NCI-H748 (cell line): ENCODE measurements at regions not wholly inside any gene's neighbourhood (a gene's known extent, or its start where the extent isn't known, plus 50 kb on each side); places are given as distances from the start of the nearest gene placed in this dataset.

ENCODE experiments used
- DNase-seq: peaks from one replicate; lab custom pipeline; 2025; ENCODE audit not compliant: unreplicated experiment; lab: John Stamatoyannopoulos, UW

DNA sequence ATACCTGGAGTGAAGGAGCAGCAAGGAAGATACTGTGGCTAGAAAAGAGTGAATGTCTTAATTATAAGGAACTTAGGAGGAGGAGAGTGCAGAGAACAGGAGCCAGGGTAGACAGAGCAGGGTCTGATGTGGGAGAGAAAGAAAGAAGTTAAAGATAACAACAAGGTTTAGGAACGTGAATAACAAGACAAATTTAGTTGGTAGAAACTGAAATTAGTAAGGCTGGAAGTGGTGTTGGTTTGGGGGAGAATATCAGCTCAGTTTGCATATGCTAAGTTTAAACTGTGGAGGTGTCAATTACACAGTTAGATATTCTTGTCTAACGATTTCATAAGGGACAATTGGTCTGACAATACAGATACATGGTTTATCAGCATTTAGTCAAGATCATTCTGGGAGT, 1123.7 kb upstream of the PABPC4L start:
- DNase-seq = no peak

DNA sequence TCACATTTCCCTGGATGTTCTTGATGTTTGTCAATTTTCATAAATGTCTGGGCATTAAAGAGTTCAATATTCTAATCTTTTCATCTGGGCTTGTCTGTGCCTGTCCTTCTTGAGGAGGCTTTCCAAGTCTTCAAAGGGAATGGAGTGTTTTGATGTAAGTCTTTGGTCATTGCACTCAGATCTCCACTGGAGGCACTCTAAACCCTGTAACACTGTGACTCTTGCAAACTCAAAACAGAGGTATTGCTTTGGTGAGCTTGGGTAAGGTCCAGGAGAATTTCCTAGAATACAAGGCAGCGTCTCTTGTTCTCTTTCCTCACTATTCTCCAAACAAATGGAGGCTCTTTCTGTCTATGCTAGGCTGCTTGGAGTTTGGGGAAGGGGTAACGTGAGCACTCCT, 1118.1 kb upstream of the PABPC4L start:
- DNase-seq = no peak

DNA sequence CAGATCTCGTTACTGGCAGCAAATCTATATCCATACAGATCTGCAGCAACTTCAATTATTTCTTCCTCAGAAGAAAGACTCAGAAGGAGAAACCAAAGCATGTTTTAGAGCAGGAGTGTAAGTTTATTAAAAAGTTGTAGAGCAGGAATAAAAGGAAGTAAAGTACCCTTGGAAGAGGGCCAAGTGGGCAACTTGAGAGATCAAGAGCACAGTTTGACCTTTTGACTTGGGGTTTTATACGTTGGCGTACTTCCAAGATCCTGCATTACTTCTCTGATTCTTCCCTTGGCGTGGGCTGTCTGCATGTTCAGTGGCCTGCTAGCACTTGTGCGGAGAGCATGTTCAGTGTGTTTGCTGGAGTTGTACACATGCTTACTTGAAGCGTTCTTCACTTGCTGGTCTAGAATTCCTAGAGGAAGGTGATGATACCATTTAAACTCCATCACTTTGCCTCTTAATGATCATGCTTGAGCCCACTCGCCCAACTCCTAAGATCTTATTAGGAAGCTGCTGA, 1114.7 kb upstream of the PABPC4L start:
- DNase-seq = no peak

DNA sequence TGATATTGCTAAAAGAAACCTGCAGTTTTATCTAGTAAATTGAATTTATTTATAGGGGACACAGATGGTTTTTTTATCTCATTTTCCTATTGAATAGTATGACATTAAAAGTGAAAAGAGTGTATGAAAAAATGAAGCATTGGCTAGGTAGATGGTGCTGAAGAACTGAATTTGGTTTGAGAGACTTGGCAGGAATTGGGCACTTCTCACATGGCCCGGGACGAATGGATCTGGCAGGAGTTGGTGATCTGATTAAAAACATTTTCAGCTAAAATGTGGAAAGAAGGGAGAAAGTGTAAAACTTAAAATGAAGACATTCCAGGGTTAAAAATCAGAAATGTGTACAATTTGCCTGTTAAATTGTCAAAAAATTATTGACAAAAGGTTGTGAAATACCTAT, 1088.5 kb upstream of the PABPC4L start:
- DNase-seq = no peak

DNA sequence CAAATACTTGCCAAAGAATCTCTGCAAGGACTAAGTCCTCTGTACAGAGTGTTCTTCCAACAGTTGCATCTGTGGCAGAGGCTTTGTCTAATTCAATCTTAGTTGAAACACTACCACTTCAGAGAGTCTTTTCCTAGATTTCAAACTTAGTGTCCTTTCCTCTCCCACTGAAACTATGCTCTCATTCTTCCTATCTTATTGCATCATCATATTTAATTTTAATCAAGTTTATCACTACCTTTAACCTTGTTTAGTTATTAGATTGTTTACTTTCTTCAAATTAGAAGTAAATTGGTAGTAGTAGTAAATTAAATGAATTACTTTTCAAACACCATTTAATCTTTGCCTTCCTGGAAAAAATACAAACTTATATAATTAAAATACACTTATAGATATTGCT, 1082.3 kb upstream of the PABPC4L start:
- no peak for DNase-seq

DNA sequence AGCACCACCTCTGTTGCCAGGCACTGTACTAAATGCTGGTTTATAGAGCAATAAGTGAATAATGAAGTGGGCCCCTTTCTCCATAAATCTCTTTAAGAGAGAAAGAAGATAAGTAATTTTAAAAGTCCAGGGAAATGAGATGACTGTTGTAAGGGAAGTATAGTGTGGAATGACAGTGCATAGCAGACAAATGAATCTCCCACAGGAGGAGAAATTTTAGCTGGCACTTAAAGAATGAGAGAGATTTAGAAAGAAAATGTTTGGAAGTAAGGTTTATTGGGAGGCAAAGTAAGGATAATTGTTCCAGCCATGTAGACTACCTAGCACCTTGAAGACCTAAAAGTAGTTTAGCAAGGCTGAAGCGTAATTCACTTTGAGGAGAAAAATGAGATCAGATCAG, 1081.1 kb upstream of the PABPC4L start:
- DNase-seq = no peak

DNA sequence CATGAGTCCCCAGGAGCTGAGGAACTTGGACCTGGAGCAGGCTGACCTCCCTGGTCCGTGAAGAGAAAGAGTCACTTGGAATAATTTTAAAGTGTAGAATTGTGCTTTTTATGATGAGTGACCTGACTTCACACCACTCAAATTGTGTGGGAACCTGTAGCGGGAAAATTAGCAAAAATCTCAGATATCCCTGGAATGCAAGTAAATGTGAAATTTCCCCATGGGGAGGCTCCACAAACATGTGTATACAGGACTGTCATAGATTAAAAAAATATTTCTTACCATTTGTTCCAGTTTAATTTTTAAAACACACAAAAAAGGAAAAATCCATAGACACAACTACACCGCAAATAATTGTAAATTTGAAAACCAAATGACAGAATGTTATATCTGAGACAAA, 1079.6 kb upstream of the PABPC4L start:
- no peak for DNase-seq

DNA sequence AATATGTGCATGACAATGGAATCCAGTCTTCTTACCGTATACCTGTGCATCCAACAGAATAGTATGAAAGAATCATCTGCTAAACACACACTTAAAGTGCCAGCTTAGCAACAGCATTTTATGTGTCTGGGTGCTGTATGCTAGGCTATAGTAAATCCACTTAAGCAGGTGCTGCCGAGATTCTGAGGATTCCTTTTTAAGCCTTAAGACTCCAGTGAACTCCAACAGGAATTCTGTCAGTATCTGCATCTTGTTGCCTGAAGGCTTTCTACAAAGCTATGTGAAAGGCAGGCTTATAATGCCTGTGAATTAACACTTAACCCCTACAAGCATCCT, 1076.4 kb upstream of the PABPC4L start:
- DNase-seq = no peak

DNA sequence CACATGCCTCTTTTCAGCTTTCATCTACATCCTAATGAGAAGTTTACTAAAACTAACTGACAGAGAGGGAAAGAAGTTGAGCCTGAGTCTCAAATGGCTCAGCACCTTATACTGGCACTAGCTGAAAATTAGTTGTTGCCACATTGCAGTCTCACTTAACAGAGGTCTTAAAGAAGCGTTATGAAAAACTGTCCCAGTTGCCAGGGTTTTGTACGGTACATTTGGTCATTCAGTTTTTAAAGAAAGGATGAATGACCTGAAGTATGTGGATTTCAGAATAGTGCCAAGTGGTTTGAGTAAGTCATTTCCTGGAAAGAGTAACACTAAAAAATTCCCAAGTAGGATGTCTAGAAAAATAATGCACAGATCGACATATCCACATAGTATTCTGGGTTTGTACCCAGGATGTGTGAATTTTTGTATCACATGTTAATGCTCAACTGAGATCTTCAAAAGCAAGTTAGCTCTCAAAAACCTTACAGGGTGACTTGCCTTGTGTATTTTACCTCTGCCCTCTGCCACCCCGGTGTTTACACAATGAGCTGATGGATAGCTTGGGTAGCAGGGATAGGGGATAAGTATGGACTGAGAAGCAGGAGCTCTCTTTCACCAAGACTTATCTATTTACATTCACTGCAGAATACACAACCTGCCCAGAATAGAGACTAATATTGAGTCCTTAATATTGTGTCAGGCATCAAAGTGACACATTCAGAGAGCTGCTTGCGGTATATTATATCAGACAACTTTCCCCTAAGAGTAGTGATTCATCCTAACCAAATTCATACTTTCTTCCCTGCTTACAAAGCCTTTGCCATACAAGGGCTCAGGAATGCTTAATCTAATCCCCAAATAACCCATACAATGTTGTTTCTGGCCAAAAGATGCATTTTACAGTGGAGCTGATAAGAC, 1075.7 kb upstream of the PABPC4L start:
- DNase-seq = no peak

DNA sequence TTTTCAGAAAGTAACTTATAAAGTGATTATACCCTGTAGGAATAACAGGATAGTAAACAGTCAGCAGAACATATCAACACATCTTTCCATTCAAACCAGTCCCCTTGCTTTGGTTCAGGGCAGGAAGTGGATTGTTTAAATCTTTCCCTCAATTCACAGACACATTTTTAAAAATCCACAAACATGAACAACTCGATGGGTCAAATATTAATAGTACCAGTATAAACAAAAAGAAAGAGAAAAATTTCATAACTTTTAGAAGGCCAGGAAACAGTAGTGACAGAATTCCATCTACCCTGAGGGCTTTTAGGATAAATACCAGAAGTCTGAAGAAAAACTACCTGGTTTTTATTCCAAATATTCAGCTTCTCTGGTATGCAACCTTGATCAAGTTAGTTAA, 1072.8 kb upstream of the PABPC4L start:
- DNase-seq = no peak

DNA sequence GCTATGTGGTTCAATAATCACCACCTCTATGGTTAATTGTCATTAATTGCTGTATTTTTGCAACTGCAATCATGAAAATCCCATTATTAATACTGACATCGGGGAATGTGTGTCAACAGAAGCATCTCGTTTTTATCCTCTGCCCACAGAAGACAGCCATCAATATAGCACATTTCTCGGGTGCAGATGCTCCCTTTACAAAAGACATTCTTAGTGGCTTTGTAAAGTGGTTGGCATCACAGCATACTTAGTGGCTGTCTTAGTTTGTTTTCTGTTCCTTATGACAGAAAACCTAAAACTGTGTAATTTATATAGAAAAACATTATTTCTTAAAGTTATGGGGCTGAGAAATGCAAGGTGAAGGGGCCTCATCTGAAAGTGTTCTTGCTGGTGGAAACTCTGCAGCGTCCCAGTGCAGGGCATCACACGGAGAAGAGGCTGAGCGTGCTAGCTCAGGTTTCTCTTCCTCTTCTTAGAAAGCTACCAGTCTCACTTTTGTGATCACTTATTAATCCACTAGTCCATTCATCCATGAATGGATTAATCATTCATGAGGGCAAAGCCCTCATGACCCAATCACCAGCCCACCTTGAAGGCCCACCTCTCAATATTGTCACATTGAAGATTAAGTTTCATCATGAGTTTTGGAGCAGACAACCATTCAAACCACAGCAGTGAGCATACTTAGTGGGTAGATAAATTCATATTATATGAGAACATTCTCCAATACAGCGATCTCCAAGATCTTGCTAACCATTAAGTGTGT, 1067.7 kb upstream of the PABPC4L start:
- no peak for DNase-seq

DNA sequence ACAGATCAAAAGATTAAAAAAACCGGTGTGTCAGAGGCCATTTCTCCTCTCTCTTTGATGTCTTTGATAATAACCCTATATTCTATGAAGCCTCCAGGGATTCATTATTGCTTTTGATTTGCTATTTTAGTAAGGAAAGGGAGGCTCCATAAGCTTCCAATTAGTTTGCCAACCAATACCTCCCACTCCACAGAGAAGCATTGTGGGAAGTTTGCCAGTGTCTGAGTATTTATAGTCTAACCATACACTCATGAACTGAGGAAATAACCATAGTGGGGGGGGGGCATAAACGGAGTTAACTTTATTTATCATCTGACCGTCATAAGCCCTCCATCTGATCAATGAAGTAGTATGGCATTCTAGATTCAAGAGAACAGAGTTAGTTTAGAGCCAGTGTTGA, 1066.8 kb upstream of the PABPC4L start:
- DNase-seq = no peak

DNA sequence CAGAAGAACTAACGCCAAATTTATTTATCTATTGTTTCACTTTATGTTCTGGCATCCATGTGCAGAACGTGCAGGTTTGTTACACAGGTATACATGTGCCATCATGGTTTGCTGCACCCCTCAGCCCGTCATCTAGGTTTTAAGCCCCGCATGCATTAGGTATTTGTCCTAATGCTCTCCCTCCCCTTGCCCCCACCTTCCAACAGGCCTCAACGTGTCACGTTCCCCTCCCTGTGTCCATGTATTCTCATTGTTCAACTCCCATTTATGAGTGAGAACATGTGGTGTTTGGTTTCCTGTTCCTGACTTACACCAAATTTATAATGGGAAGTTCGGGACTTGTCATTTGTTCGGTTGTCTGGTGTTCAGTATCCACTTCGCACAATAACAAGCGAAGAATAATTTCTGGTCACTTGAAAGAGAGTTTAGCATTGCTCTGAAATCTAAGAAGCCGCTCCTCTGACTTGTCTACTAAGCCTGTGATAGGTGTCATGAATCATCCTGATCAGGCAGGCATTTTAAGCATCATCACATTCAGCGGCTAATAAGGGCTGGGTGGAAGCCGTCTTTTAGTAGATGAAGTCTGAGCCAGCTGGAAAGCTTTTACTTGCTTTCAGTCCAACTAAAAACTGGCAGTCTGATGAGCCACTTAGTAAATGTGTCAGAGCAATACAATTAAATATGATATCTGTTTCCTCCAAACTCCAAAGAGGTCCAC, 1065.7 kb upstream of the PABPC4L start:
- no peak for DNase-seq

DNA sequence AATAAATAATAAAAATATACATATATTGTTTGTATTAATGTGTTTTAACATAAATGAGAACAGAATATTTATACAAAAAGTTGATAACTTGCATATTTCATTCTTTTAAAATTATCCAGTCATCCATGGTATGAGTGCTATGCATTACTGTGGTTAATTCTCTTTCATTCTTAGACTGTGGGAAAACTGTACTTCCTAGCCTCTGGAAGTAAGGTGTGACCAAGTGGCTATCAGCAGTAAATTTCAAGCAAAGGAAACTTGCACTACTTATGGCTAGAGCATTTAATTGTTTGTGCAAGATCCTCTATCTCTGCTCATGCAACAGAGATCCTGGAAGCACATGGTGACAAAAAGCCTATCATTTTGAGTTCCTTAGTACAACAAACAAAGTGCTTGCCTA, 1054.5 kb upstream of the PABPC4L start:
- no peak for DNase-seq

DNA sequence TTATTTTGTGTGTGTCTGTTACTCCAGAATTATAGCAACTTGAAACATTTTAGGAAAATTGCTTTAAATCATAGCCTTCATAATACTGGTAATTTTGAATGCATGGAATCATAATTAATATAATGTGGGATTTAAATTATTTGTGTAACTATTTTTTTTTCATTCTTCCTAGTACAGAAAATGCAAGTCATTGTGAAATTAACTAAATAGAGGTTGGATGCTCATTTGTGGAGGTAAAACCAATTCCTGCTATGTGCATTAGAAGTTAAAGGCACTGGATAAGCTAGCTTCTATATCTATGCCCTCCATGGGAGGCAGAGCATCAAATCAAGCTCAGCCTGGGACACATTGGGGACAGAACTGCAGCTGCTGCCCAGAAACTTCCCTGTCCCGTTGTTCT, 1048.5 kb upstream of the PABPC4L start:
- DNase-seq = no peak

DNA sequence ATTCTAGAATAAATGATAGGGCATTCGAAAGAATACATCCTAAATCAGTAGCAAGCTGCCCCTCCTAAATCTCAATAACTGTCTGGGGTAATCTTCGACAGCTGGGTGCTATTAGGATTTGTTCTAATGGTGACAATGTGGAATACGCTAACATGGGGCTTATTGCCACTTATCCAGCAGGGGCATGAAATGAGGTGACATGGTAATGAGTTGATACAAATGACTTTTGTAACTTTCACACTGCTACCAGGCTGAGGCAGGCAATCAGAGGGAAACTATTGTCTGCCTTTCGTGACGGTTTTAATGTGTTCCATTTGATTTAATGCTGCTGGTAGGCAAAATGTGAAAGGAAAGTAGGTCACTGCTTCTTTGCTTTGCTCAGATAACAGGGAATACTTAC, 1047.4 kb upstream of the PABPC4L start:
- DNase-seq = no peak

DNA sequence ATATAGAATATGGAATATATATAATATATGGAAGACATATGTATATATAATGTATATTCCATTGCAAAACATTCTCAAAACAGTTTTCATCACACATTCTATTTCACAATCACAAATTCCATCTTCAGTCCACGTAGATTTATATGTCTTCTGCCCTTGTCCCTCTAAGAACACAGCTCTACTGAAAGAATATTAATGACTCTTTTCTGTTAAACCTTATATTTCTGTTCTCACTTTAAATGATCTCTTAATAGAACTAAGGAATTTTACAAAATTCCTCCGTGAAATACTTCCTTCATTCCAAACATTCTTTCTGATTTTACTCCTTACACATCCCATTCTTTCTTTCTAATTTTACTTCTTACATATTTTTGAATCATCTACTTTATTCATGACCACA, 1043.1 kb upstream of the PABPC4L start:
- DNase-seq = no peak

DNA sequence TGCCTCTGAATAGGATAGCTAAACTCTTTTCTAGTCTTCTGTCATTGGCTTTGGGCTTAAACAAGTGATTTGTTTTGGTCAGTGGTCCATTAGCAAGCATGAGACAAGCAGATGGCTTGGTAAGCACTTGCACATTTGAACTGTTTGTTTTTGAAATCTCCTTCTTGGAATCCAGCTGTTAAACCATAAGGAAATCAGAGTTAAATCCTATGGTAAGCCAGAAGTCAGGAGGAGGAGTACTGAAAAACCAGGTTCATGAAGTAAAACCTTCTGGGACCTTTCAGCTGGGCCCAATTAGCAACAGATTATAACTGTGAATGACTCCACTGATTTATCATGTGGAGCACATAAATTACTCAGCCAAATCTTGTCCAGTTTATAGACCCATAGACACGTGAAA, 1042.5 kb upstream of the PABPC4L start:
- DNase-seq = no peak

DNA sequence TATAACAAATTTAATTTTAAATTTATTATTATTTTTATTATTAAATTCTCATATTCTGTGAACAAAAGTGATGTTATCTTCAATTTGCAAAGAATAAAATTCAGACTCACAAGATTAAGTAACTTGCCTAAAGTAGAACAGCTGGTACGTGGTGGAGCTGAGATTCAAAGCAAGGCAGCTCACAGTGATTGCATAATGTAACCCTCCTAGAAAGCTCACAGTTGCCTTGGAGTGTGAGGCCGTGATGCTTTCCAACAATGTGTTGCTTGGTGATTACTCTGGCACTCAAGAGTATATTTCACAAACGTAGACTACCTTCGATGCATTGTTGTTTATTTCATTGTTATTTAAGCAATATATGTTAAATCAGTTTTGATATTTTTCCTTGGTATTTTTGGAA, 1039.2 kb upstream of the PABPC4L start:
- DNase-seq = no peak

DNA sequence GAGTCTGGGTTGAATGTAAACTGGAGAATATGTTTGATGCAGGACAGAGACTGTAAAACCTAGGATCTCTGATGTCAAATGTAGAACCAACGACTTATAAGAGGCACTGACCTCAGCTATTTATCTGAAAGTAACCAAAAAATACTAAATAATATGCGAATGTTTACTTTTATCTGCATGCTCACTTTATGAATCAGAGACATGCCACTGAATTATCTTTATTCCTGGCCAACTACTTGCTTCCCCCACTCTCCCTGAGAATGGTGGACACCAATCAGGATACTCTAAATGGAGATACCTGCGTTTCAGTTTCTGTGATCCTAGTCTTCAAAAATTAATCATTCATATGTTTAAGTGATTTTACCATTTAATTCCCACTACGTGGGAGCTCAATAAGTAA, 1038.4 kb upstream of the PABPC4L start:
- DNase-seq = no peak

DNA sequence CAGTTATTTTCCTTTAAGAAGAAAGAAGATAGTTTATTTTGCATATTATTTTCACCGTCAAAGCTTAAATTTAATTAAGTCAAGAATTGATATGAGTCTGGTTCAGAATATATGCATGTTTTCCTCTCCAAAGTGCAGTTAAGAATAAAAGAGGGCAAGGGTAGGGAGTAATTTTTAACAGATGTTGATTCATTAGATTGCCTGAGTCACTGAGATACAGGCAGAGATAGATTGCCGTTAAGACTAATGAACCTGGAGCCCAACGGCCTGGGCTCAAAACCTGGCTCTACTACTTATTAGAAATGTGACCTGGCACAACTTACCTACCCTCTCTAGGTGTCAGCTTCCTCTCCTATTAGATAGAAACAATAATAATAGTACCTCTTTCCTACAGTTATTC, 1037.4 kb upstream of the PABPC4L start:
- no peak for DNase-seq

DNA sequence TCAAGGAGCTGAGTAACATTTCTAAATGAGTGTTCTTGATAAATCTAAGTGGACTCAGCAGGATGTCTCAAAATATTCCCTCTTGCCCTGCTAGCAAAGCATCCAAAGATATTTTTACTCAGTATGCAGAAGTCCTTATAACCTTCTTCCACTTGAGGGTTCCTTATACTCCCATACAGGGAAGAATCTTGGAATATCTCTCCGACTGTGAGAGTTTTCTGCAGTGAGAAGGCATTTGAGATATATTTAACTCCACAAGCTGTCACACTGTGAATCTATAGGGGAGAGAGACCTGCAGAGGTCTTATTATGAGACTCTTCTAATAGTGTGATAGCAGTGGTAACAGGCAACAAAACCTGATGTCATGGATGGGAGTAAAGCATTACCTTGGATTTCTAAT, 1034.5 kb upstream of the PABPC4L start:
- DNase-seq = no peak
